ENCODE measurements at regions not wholly inside any gene's neighbourhood (a gene's known extent, or its start where the extent isn't known, plus 50 kb on each side); places are given as distances from the start of the nearest gene placed in this dataset.

DNA sequence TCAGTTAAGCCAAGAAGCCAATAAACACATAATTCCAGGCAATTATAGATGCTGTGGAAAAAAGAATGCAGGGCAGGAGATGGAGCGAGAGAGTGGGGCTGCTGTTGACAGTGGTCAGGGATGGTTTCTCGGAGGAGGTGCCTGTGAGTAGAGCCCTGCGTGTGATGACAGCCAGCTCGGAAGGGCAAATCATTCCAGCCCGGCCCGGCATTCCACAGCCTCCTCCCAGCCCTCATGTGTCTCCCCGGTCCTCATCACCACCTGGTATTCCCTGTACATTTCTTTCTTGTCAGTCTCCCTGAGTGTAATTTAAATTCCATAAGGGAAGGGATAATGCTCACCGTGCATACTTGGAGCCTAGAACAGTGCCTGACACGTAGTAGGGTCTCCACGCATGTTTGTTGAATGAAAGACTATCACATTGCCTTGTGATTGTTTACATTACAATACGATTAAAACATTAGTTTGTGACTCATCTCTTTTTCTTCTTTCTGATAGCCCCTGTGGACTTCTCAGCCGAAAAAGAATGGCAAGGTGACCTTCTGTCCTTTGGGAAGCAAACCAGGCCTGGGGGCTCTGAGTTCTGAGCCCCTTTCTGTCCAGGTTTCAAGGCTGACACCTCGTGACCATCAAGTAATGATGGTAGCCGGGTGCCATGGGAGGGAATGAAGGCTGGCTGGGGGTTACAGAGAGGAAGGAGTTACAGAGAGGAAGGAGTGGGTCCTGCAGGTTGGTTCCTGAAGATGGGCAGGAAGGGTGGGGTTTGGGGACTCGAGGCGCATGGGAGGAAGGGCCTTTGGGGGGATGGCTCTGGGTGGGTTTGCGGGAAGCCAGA is 379.5 kb upstream of the SULF2 start:
- no peak for DNase-seq

GRCh38 chr20:48164034-48164433 is 378.8 kb upstream of the SULF2 start:
- no peak for DNase-seq

DNA sequence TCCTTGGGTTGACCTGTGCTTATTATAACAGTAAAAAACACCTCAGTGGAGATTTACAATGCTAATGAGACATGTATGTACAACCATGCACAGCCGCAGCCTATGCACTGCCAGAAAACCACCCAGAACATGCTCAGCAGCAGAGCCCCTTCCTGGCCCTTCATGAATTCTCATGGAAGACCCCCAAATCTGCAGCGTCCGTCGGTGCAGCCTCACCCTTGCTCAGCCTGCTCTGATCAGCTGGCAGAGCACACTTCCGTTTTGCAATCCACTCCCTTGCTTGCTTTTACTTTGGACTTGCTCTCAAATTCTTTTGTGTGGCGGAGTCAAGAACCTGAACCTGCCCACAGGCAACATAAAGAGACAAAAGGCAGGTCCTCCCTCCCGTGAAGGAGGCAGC is 378.2 kb upstream of the SULF2 start:
- no peak for DNase-seq

- no peak for DNase-seq
Measured at GRCh38 chr20:48162621-48163020, 377.3 kb upstream of the SULF2 start.

DNA sequence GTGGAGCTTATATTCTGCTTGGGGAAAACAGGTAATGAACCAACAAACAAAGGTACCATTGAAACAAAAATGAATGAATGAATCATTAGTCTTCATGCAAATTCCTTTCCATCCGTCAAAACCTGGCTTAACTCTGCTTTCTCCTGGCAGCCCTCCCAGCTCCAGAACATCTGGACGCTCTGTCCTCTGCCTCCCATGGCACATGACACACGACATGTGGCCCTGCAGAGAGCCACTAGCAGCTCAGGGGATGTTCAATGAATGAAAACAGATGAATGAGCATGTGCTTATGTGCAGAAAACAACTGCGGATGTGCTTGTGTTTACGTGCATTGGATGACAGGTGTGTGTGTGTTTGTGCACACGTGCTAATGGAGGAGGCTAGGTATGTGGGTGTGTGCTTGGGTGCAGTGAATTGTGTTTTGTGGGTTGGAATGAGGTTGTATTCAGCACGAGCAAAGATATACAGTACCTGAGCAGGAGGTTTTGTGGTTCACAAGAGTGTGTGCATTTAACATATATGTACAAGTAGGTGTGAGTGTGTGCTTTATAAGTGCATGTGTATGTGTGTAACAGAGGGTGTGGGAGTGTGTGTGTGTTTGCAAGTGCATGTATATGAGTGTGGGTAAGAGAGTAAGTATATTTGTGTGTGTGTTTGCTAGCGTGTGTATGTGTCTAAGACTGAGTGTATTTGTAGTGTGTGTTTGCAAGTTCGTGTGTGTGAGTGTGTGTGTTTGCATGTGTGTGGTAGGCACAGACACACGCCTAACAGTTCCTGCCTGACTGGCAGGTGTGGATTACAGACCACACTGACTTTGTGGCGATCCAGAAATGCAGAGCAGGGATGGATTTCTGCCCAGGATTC is 374.1 kb upstream of the SULF2 start:
- no peak for DNase-seq

GRCh38 chr20:48158014-48158413 is 372.7 kb upstream of the SULF2 start:
- DNase-seq: no peak

DNA sequence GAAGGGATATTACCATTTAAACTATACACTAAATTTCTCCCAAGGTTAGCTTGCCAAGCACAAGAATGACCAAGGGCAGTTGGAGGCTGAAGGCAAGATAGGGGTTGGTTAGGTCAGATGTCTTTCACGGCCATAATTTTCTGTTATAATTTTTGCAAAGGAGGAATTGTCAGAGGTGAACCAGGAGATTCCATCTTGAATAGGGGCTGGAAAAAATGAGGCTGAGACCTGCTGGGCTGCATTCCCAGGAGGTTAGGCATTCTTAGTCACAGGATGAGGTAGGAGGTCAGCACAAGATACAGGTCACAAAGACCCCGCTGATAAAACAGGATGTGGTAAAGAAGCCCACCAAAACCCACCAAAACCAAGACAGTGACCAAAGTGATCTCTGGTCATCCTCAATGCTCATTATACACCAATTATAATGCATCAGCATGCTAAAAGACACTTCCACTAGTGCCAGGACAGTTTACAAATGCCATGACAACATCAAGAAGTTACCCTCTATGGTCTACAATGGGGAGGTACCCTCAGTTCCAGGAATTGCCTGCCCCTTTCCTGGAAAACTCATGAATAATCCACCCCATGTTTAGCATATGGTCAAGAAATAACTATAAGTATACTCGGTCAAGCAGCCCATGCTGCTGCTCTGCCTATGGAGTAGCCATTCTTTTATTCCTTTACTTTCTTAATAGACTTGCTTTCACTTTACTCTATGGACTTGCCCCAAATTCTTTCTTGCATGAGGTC is 371.8 kb upstream of the SULF2 start:
- no peak for DNase-seq

DNA sequence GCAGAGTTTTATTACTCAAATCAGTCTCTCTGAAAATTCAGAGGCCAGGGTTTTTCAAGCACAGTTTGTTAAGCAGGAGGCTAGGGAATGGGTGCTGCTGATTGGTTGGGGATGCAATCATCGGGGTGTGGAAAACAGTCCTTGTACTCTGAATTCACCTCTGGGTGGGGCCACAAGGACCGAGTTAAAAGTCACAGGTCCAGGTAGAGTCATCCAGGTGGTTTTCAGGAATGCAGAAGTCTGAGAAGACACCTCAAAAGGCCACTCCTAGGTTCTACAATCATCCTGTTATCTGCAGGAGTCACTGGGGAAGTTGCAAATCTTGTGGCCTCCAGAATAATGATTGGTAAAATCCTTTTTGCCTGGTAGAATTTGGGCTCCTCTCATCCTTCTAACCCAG is 371.2 kb upstream of the SULF2 start:
- DNase-seq: no peak

DNA sequence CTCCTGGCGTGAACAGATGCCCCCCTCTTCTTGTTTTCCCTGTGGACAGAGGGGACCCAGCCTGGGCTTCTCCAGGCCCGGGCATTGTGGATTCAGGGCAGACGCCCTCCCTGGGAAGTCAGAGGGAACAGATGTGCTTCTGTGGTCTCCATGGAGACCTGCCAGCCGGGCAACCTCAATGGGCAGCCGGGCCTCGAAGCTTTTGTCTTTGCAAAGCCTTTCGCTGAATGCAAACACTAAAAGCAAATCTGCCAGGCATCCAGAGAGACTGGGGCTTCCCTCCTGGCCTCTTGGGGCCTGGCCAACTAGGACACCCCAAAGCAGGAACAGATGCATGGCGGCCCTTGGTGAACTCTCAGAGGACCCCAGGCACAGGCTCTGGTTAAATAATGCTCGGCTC is 370.0 kb upstream of the SULF2 start:
- DNase-seq: no peak

DNA sequence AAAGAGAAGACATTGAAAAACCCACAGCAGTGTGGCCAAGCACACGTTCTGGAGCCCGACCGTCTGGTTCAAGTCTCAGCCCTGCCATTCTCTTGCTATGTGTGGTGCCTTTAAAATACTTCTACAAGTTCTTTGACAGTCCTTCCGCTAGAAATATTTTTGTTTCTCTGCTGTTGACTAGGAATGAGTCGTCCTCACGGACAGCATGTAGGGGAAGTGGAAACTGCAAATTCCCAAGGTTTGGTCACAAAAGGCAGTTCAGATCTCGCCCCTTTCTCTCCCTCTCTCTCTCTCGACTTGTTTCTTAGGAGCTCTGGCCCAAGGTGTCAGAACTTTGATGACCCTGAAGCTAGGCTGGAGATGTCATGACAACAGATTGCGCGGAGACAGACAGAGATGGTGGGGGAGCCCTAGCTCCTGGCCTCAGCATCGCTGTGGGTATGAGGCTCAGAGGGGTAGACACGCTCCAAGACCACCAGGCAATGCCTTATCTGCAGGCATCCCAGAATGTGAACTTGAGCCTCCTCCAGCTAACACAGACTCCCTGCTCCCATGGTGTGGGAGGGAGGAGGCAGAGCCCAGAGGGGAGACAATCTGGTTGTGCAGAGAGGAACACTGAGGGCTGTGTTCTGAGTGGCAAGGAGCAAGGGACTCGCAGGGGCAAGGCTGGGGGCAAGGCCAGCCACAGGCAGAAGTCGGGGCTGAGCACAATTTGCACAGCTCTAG is 368.9 kb upstream of the SULF2 start:
- no peak for DNase-seq

- no peak for DNase-seq
Measured at GRCh38 chr20:48153523-48153922, 368.2 kb upstream of the SULF2 start.

DNA sequence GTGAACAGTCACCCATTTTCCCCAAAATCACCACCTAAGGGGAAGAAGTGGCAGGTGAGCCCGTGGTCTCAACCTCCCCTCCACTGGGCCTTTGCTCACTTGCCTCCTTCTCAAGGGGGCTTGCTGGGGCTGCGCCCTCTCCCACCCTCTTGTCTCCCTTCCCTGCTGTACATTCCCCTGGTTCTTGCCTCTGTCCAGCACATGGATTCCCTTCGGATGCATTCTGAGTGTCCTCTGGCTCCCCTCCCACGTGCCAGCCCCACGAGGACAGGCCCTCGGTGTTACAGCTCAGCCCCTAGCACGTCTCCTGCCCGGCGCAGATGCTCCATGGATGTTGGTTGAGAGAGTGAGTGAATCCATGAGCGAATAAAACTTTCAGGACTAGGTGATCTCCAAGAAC is 367.8 kb upstream of the SULF2 start:
- no peak for DNase-seq

- no peak for DNase-seq
Measured at GRCh38 chr20:48150568-48150967, 365.3 kb upstream of the SULF2 start.

GRCh38 chr20:48149902-48150301 is 364.6 kb upstream of the SULF2 start:
- no peak for DNase-seq

DNA sequence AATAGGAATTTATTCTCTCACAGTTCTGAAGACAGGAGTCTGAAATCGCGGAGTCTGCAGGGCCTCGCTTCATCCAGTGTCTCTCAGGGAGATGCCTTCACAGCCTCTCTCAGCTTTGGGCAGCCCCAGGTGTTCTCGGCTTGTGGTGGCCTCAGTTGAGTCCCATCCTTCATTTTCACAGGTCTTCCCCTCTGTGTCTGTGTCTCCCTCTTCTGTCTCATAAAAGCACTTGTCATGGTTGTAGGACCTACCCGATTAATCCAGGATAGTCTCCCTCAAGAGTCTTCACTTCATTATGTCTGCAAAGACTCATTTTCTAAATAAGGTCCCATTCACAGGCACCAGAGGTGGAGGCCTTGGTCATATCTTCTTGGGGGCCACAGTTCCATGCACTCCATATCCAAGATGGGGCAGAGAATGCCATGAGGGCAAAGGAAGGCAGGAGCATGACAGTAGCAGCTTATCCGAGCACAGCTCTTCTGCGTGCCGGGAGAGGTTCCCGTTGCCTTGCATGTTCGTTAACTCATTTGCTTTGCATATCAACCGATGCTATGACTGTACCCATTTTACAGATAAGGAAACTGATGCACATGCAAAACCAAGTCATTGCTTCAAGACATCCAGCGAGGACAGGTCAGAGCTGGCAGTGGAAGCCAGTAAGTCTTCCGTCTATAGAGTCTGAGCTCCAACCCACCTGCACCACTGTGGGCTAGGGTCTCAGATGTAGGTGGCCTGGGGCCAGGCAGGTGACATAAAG is 363.8 kb upstream of the SULF2 start:
- no peak for DNase-seq

GRCh38 chr20:48148020-48148419 is 362.7 kb upstream of the SULF2 start:
- no peak for DNase-seq

DNA sequence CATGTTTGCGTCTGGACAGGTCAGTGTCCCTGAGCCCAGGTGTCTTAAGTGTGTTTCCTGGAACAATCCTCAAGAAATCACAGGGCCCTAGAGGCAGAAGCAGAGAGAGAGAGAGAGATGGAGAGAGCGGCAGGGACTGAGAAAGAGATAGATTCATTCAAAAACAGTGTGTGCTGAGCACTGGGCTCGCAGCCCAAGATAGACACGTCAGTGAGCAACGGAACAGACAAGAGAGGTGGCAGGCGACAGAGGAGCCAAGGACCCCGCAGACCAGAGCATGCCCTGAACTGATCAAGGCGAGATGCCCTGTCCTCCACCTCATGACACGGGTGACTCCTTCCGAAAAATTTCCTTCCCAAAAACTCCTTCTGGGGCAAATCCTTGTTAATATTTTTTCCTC is 362.0 kb upstream of the SULF2 start:
- DNase-seq: no peak

DNA sequence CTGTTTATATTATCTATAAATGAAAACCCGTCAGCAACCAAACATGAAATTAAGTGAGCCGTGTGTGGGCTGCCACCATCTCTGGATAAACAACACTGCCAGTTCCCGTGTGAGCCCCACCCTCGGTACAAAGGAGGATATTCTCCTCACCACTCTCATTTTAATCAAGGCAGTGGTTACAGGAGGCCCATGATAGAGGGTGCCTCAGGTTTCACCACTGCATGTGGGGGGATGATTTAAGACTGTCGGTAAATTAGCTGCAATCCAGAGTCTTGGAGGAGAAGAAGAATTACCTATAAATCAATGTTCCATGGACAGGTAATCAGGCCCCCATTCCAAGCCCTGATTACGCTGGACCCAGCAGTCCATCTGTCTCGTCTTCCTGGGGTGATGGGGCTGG is 361.6 kb upstream of the SULF2 start:
- no peak for DNase-seq

- DNase-seq: no peak
Measured at GRCh38 chr20:48146308-48146707, 361.0 kb upstream of the SULF2 start.

- no peak for DNase-seq
Measured at GRCh38 chr20:48143435-48144081, 358.3 kb upstream of the SULF2 start.

GRCh38 chr20:48142516-48142773 is 357.2 kb upstream of the SULF2 start:
- no peak for DNase-seq
